Upper lobe of right lung (tissue), 1 donor: ENCODE measurements at regions not wholly inside any gene's neighbourhood (a gene's known extent, or its start where the extent isn't known, plus 50 kb on each side); places are given as distances from the start of the nearest gene placed in this dataset.

Experiments used
- ATAC-seq: fragments of 200-7000 bp; cut with Tn5 transposase; one replicate; pipeline ENCODE4 v1.9.1; 2020; ENCODE audit warnings: mild to moderate bottlenecking, moderate library complexity
- DNase-seq: peaks from one replicate; pipeline ENCODE4 v3.0.0-alpha.2; 2020
- H3K27ac ChIP-seq: fragments of 200-600 bp; one replicate; pipeline ENCODE4 v1.8.0; 2022
- H3K27me3 ChIP-seq: fragments of 200-600 bp; one replicate; pipeline ENCODE4 v1.8.0; 2022; ENCODE audit warnings: mild to moderate bottlenecking
- H3K36me3 ChIP-seq: fragments of 200-600 bp; one replicate; pipeline ENCODE4 v1.8.0; 2022
- H3K4me1 ChIP-seq: fragments of 200-600 bp; one replicate; pipeline ENCODE4 v1.8.0; 2022
- H3K4me3 ChIP-seq: fragments of 200-600 bp; one replicate; pipeline ENCODE4 v1.8.0; 2022; ENCODE audit warnings: mild to moderate bottlenecking
- H3K9me3 ChIP-seq: fragments of 200-600 bp; one replicate; pipeline ENCODE4 v1.8.0; 2022
- intact Hi-C: fragments of 100-400 bp; cut with DNase I; formaldehyde crosslinking; loops from one replicate; pipeline ENCODE4 v1.11.0; 2022
- TF ChIP-seq, protein P1 (sequence below): fragments of 200-600 bp; IDR thresholded peaks from one replicate; pipeline ENCODE4 v1.8.0; 2022; ENCODE audit warnings: antibody characterized with exemption
- donor health status: DM: no; HTN: yes; CAD: no; lungs with severe emphysema.

DNA sequence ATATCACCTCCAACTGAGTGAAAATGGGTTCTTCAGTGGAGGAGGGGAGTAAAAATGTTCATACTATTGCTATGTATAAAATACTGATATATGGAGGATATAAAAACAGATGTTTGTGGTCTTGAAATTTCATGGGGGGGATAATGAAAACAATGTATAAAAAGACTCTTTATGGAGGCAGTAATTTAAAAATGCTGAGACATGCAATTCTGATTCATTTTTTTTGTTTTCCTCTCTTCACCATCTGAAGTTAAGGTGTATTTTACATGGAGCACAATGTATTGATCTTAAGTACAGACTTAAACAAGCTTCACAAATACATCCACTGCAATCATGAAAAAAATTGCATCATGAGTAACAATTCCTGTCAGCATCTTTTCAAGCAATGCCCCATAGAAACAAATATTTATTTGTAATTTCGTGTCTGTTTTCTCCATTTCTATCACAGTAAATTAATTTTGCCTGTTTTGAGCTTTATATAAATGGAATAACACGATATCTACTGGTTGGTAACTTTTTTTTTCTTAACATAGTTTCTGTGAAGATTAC is 393.2 kb upstream of the ZNF804A start:
- Histone ChIP-seq H3K27ac (no peak overlapping the region), H3K4me1 (no peaks in the 10 kb centered on the region), H3K36me3 (no peaks in the 10 kb centered on the region), H3K4me3 (no peak overlapping the region), H3K27me3 (no peaks in the 10 kb centered on the region), H3K9me3 (no peaks in the 10 kb centered on the region)
- intact Hi-C loops, result no loop called here
- TF ChIP-seq, protein P1, sequence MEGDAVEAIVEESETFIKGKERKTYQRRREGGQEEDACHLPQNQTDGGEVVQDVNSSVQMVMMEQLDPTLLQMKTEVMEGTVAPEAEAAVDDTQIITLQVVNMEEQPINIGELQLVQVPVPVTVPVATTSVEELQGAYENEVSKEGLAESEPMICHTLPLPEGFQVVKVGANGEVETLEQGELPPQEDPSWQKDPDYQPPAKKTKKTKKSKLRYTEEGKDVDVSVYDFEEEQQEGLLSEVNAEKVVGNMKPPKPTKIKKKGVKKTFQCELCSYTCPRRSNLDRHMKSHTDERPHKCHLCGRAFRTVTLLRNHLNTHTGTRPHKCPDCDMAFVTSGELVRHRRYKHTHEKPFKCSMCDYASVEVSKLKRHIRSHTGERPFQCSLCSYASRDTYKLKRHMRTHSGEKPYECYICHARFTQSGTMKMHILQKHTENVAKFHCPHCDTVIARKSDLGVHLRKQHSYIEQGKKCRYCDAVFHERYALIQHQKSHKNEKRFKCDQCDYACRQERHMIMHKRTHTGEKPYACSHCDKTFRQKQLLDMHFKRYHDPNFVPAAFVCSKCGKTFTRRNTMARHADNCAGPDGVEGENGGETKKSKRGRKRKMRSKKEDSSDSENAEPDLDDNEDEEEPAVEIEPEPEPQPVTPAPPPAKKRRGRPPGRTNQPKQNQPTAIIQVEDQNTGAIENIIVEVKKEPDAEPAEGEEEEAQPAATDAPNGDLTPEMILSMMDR, result no peak
- DNase-seq (no peak), ATAC-seq (no peak)

DNA sequence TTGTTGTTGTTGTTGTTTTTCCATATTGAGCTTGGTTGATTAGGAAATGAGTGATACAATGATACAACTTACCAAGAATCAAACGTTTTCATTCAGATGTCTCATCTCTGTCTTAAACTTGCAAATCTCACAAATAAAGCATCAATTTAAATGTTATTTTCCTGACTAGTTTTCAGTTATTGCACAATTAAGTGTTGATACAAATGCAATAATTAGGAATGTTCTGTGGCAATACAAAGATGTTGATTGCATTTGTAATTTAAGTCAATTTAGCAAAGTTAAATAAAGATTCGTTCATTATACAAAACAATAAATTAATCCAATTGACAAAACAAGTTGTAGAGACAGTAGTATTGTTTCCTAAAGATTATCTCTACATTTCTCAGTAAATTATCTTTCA is 392.3 kb upstream of the ZNF804A start:
- Histone ChIP-seq H3K9me3 (no peaks in the 10 kb centered on the region), H3K4me3 (no peak overlapping the region), H3K4me1 (no peaks in the 10 kb centered on the region), H3K36me3 (no peaks in the 10 kb centered on the region), H3K27ac (no peak overlapping the region), H3K27me3 (no peaks in the 10 kb centered on the region)
- intact Hi-C loops, result no loop called here
- ATAC-seq (no peak), DNase-seq (no peak)
- TF ChIP-seq, protein P1, result no peak

DNA sequence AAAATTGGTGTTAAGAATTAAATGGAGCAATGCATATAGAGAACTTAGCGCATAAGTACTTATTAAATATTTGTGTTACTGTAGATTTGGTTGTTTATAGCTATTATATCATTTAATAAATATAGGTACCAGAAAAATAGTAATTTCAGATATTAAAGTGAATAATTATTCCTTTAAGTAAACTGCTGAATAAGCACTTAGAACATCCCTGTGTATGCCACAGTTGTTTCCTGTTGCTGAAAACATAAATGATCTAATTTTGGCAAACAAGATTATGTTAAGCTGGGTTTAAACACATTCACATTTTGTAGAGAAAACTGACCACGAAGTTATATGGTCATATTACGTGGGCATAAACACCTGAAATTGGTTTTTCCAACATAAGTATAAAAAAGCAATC is 388.0 kb upstream of the ZNF804A start:
- Histone ChIP-seq H3K9me3 (no peaks in the 10 kb centered on the region), H3K36me3 (no peaks in the 10 kb centered on the region), H3K27ac (no peak overlapping the region), H3K4me1 (no peaks in the 10 kb centered on the region), H3K27me3 (no peaks in the 10 kb centered on the region), H3K4me3 (no peak overlapping the region)
- ATAC-seq (no peak), DNase-seq (no peak)
- TF ChIP-seq, protein P1, result no peak
- intact Hi-C loops, result no loop called here

DNA sequence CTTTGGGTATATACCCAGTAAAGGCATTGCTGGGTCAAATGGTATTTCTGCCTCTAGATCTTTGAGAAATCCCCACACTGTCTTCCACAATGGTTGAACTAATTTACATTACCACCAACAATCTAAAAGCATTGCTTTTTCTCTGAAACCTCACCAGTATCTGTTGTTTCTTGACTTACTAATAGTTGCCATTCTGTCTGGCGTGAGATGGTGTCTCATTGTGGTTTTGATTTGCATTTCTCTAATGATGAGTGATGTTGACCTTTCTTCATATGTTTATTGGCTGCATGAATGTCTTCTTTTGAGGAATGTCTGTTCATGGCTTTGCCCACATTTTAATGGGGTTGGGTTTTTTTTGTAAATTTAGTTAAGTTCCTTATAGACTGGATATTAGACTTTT is 382.6 kb upstream of the ZNF804A start:
- intact Hi-C loops, result no loop called here
- TF ChIP-seq, protein P1, result no peak
- no peak for DNase-seq

DNA sequence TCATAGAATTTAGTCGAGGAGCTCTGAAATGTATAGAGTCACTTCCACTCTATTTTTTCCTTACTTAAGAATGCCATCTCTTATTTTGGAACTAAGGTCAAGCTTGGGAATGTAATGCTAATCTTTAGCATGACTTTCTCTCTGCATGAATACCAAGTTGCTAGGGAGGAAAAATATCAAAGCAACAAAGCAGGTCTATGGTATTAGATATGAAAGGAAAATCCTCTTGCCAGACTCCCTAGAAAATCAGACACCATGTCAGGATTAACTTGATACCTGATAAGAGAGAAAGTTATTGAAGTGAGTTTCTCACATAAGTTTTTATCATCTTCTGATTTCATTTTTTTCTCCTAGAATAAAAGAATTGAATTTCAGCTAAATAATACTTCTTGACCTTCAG is 341.7 kb upstream of the ZNF804A start:
- intact Hi-C loops, result no loop called here
- no peak for ATAC-seq

More for the DNA sequence above, 382.6 kb upstream of the ZNF804A start:
- no peaks in the 10 kb centered on the region for H3K4me1 ChIP-seq
- no peaks in the 10 kb centered on the region for H3K36me3 ChIP-seq
- no peak overlapping the region for H3K4me3 ChIP-seq
- no peaks in the 10 kb centered on the region for H3K9me3 ChIP-seq
- H3K27me3 ChIP-seq, result no peaks in the 10 kb centered on the region
- no peak overlapping the region for H3K27ac ChIP-seq
- ATAC-seq, result no peak

More for the DNA sequence above, 341.7 kb upstream of the ZNF804A start:
- H3K9me3 ChIP-seq, result no peaks in the 10 kb centered on the region
- H3K36me3 ChIP-seq, result no peaks in the 10 kb centered on the region
- H3K4me3 ChIP-seq, result no peak overlapping the region
- DNase-seq, result no peak
- H3K27me3 ChIP-seq, result no peaks in the 10 kb centered on the region
- TF ChIP-seq, protein P1, result no peak
- H3K4me1 ChIP-seq, result no peaks in the 10 kb centered on the region
- H3K27ac ChIP-seq, result no peak overlapping the region
